ENCODE measurements at regions not wholly inside any gene's neighbourhood (a gene's known extent, or its start where the extent isn't known, plus 50 kb on each side); places are given as distances from the start of the nearest gene placed in this dataset.

GRCh38 chr2:16409849-16410248 lies 255.8 kb downstream of the CYRIA start:
- no peak for DNase-seq (ENCODE audit: low read depth)

- DNase-seq (ENCODE audit: low read depth), result no peak
These were observed 256.6 kb downstream of the CYRIA start for GRCh38 chr2:16409006-16409390.

GRCh38 chr2:16408331-16409005 lies 257.2 kb downstream of the CYRIA start:
- no peak for DNase-seq (ENCODE audit: low read depth)

GRCh38 chr2:16407358-16407757 lies 258.3 kb downstream of the CYRIA start:
- no peak for DNase-seq (ENCODE audit: low read depth)

GRCh38 chr2:16406496-16407289 lies 258.9 kb downstream of the CYRIA start:
- no peak for DNase-seq (ENCODE audit: low read depth)

- no peak for DNase-seq (ENCODE audit: low read depth)
These were observed 260.1 kb downstream of the CYRIA start for GRCh38 chr2:16405551-16405950.

- no peak for DNase-seq (ENCODE audit: low read depth)
These were observed 260.9 kb downstream of the CYRIA start for GRCh38 chr2:16404551-16405300.

- DNase-seq (ENCODE audit: low read depth), result no peak
These were observed 261.5 kb downstream of the CYRIA start for GRCh38 chr2:16404146-16404545.

- DNase-seq (ENCODE audit: low read depth), result no peak
These were observed 262.7 kb downstream of the CYRIA start for GRCh38 chr2:16402891-16403290.

GRCh38 chr2:16401761-16402300 lies 263.8 kb downstream of the CYRIA start:
- no peak for DNase-seq (ENCODE audit: low read depth)

GRCh38 chr2:16400127-16400623 lies 265.5 kb downstream of the CYRIA start:
- no peak for DNase-seq (ENCODE audit: low read depth)

- DNase-seq (ENCODE audit: low read depth), result no peak
These were observed 267.1 kb downstream of the CYRIA start for GRCh38 chr2:16398486-16399043.

- no peak for DNase-seq (ENCODE audit: low read depth)
These were observed 267.8 kb downstream of the CYRIA start for GRCh38 chr2:16397681-16398475.

GRCh38 chr2:16396986-16397385 lies 268.6 kb downstream of the CYRIA start:
- DNase-seq (ENCODE audit: low read depth), result no peak

- DNase-seq (ENCODE audit: low read depth), result no peak
These were observed 269.5 kb downstream of the CYRIA start for GRCh38 chr2:16396171-16396570.

GRCh38 chr2:16395601-16396000 lies 270.0 kb downstream of the CYRIA start:
- no peak for DNase-seq (ENCODE audit: low read depth)

- DNase-seq (ENCODE audit: low read depth), result no peak
These were observed 270.6 kb downstream of the CYRIA start for GRCh38 chr2:16394986-16395550.

- no peak for DNase-seq (ENCODE audit: low read depth)
These were observed 271.3 kb downstream of the CYRIA start for GRCh38 chr2:16394072-16394985.

GRCh38 chr2:16393500-16394071 lies 272.0 kb downstream of the CYRIA start:
- DNase-seq (ENCODE audit: low read depth), result no peak

All from activated T-helper 1 cell treated with Interleukin-2 at 50 U/mL for 16 hours (primary cell).